ENCODE measurements at regions not wholly inside any gene's neighbourhood (a gene's known extent, or its start where the extent isn't known, plus 50 kb on each side); places are given as distances from the start of the nearest gene placed in this dataset.
"Not testable (repeated sequence)": the region's sequence is repeated elsewhere in the genome, so short reads cannot be mapped to it uniquely, and the experiment has no call there.

- WGBS, 3 donors, result 2 to 11% (median 5%) methylated on average over 7 to 15 of the region's 35 CpGs
- DNase-seq, result peak; percentile 11 to 50
- H3K4me1 ChIP-seq; H3K9me3 ChIP-seq; H3K4me3 ChIP-seq; H3K36me3 ChIP-seq (ENCODE audit: insufficient read depth in 1 of 2, low read depth in 1 of 2); ATAC-seq; H3K27me3 ChIP-seq (ENCODE audit: insufficient read depth in 3 of 3, low read length in 2 of 3); intact Hi-C loops (cut with DNase I); H3K27ac ChIP-seq: not testable (repeated sequence)
These were observed 547.2 kb downstream of the FAM72C start for GRCh38 chr1:143424491-143425032.

- WGBS, 3 donors, result 22% methylated on average over 5 of the region's 12 CpGs; no CpG with 5 or more reads in 2 of the 3 donors
- ATAC-seq; H3K4me3 ChIP-seq; H3K9me3 ChIP-seq; H3K36me3 ChIP-seq (ENCODE audit: insufficient read depth in 1 of 2, low read depth in 1 of 2); H3K4me1 ChIP-seq; intact Hi-C loops (cut with DNase I); H3K27ac ChIP-seq; DNase-seq; H3K27me3 ChIP-seq (ENCODE audit: insufficient read depth in 3 of 3, low read length in 2 of 3): not testable (repeated sequence)
These were observed 548.0 kb downstream of the FAM72C start for GRCh38 chr1:143423832-143424231.

- ATAC-seq; H3K4me3 ChIP-seq; H3K36me3 ChIP-seq (ENCODE audit: insufficient read depth in 1 of 2, low read depth in 1 of 2); intact Hi-C loops (cut with DNase I); H3K9me3 ChIP-seq; H3K4me1 ChIP-seq; H3K27ac ChIP-seq; H3K27me3 ChIP-seq (ENCODE audit: insufficient read depth in 3 of 3, low read length in 2 of 3): not testable (repeated sequence)
- WGBS, 3 donors, result no CpG with 5 or more reads among the region's 9 CpGs
- DNase-seq, result peak in 1 of 2 donors; percentile 47
These were observed 550.5 kb downstream of the FAM72C start for GRCh38 chr1:143421290-143421689.

Data from psoas muscle (tissue), 7 donors.